PC-9 (cell line): ENCODE measurements at regions not wholly inside any gene's neighbourhood (a gene's known extent, or its start where the extent isn't known, plus 50 kb on each side); places are given as distances from the start of the nearest gene placed in this dataset.

Source experiments
- CTCF ChIP-seq: fragments of 200-600 bp; sonication (generic); conservative IDR thresholded peaks from 2 replicates; pipeline ENCODE4 v1.6.1; 2017; ENCODE audit warnings: mixed run types, antibody characterized with exemption, mild to moderate bottlenecking, moderate library complexity
- EZH2 ChIP-seq: fragments of 200-600 bp; sonication (generic); IDR thresholded peaks from 2 replicates; pipeline ENCODE4 v1.8.0; 2017; ENCODE audit warnings: antibody characterized with exemption, low read depth

DNA sequence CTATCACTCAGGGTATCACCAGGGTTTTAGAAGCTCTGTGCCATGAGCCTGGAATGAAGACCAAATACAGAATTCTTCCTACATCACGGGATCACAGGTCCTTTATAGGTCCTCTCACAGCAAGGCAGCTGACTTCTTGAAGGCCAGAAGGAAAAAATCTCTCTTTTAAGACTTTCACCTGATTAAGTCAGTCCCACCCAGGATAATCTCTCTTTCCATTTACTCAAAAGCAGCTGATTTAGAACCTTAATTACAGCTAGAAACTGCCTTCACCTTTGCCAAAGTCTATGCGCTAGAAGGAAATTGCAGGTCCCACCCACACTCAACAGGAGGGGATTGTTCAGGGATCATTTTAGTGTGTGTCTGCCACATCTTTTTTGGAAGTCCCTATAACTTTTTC, 135.1 kb downstream of the RAB11FIP2 start:
- TF ChIP-seq CTCF (no peak), EZH2 (no peak)
